Right lobe of liver (tissue), 4 donors: ENCODE measurements at regions not wholly inside any gene's neighbourhood (a gene's known extent, or its start where the extent isn't known, plus 50 kb on each side); places are given as distances from the start of the nearest gene placed in this dataset.

Experiments used
- POLR2A ChIP-seq: fragments of 450-650 bp; IDR thresholded peaks from one replicate; pipeline ENCODE4 v1.6.1; 2017; ENCODE audit warnings: antibody characterized with exemption, mild to moderate bottlenecking
- TF ChIP-seq, protein P1 (sequence below), 4 donors: fragments of 200-600 bp in 3 of 4; fragments of 450-650 bp in 1 of 4; IDR thresholded peaks; one replicate each; pipeline versions ENCODE4 v1.5.1 to v1.8.0; 2016 to 2022; ENCODE audit warnings: antibody characterized with exemption in 4 of 4, mild to moderate bottlenecking in 2 of 4
- donor health status: DM: no; HTN: no; CAD: no.
- donor health status: DM: no; HTN: no; CAD: no.
- donor health status: DM: no; HTN: yes; CAD: no.

DNA sequence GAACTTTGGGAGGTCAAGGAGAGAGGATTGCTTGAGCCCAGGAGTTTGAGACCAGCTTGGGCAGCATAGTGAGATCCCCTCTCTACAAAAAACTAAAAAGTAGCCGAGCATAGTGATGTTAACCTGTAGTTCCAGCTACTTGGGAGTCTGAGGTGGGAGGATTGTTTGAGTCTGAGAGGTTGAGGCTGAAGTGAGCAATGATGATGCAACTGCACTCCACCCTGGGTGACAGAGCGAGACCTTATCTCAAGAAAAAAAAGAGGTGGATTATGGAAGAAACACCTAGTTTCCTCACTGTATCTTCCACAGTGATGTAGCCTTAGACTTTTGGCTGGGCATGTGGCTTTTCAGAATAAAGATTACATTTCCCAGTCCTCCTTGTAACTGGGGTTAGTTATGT lies 237.2 kb upstream of the SPRED2 start:
- no peak for TF ChIP-seq POLR2A
- TF ChIP-seq, protein P1, sequence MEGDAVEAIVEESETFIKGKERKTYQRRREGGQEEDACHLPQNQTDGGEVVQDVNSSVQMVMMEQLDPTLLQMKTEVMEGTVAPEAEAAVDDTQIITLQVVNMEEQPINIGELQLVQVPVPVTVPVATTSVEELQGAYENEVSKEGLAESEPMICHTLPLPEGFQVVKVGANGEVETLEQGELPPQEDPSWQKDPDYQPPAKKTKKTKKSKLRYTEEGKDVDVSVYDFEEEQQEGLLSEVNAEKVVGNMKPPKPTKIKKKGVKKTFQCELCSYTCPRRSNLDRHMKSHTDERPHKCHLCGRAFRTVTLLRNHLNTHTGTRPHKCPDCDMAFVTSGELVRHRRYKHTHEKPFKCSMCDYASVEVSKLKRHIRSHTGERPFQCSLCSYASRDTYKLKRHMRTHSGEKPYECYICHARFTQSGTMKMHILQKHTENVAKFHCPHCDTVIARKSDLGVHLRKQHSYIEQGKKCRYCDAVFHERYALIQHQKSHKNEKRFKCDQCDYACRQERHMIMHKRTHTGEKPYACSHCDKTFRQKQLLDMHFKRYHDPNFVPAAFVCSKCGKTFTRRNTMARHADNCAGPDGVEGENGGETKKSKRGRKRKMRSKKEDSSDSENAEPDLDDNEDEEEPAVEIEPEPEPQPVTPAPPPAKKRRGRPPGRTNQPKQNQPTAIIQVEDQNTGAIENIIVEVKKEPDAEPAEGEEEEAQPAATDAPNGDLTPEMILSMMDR (IDR thresholded peaks at IDR 0.05): no peak
